Activated T-cell treated with anti-CD3 and anti-CD28 coated beads, Interleukin-2, amount 50 U/mL, for 4 hours (primary cell): ENCODE measurements at regions not wholly inside any gene's neighbourhood (a gene's known extent, or its start where the extent isn't known, plus 50 kb on each side); places are given as distances from the start of the nearest gene placed in this dataset.

ENCODE experiments used
- ATAC-seq, 2 donors: fragments of 200-7000 bp; cut with Tn5 transposase; one replicate each; pipeline ENCODE4 v1.10.0; 2021
- DNase-seq: peaks from one replicate; pipeline ENCODE4 v3.0.0-alpha.2; 2020
- H3K27me3 Mint-ChIP-seq: one replicate; pipeline ENCODE4 v1.8.0; 2021; ENCODE audit warnings: low read depth, mixed read lengths
- H3K36me3 Mint-ChIP-seq: one replicate; pipeline ENCODE4 v1.8.0; 2022; ENCODE audit warnings: mixed read lengths; ENCODE audit not compliant: insufficient read depth
- H3K4me1 Mint-ChIP-seq: one replicate; pipeline ENCODE4 v1.8.0; 2021; ENCODE audit warnings: low read depth, mixed read lengths
- H3K4me3 Mint-ChIP-seq: one replicate; pipeline ENCODE4 v1.8.0; 2021; ENCODE audit warnings: mild to moderate bottlenecking, moderate library complexity, mixed read lengths
- H3K9me3 Mint-ChIP-seq: one replicate; pipeline ENCODE4 v1.8.0; 2021; ENCODE audit warnings: mixed read lengths

- peaks cover 13% of the 10 kb centered on the region for H3K9me3 Mint-ChIP-seq
- no peaks in the 10 kb centered on the region for H3K36me3 Mint-ChIP-seq
- no peaks in the 10 kb centered on the region for H3K4me1 Mint-ChIP-seq
- DNase-seq, result no peak
- H3K4me3 Mint-ChIP-seq, result no peak overlapping the region
- no peaks in the 10 kb centered on the region for H3K27me3 Mint-ChIP-seq
- ATAC-seq, result no peak
Observed at GRCh38 chr1:79981481-79981880, 975.0 kb upstream of the ADGRL4 start.

- Mint-ChIP-seq H3K4me1 (no peaks in the 10 kb centered on the region), H3K4me3 (no peak overlapping the region), H3K27me3 (no peaks in the 10 kb centered on the region), H3K36me3 (no peaks in the 10 kb centered on the region), H3K9me3 (peaks cover 9% of the 10 kb centered on the region)
- no peak for DNase-seq
- no peak for ATAC-seq
Observed at GRCh38 chr1:79979346-79979745, 972.8 kb upstream of the ADGRL4 start.

GRCh38 chr1:79976287-79976686 is 969.8 kb upstream of the ADGRL4 start:
- Mint-ChIP-seq H3K36me3 (no peaks in the 10 kb centered on the region), H3K27me3 (no peaks in the 10 kb centered on the region), H3K4me3 (no peak overlapping the region), H3K9me3 (peaks cover 7% of the 10 kb centered on the region), H3K4me1 (no peaks in the 10 kb centered on the region)
- no peak for DNase-seq
- ATAC-seq, result no peak

GRCh38 chr1:79974659-79975058 is 968.1 kb upstream of the ADGRL4 start:
- Mint-ChIP-seq H3K36me3 (no peaks in the 10 kb centered on the region), H3K9me3 (peaks cover 7% of the 10 kb centered on the region), H3K4me1 (no peaks in the 10 kb centered on the region), H3K4me3 (no peak overlapping the region), H3K27me3 (no peaks in the 10 kb centered on the region)
- DNase-seq (no peak), ATAC-seq (no peak)

GRCh38 chr1:79969886-79970285 is 963.4 kb upstream of the ADGRL4 start:
- no peaks in the 10 kb centered on the region for H3K36me3 Mint-ChIP-seq
- ATAC-seq (no peak), DNase-seq (no peak)
- H3K27me3 Mint-ChIP-seq, result no peaks in the 10 kb centered on the region
- no peaks in the 10 kb centered on the region for H3K4me1 Mint-ChIP-seq
- peaks cover 9% of the 10 kb centered on the region for H3K9me3 Mint-ChIP-seq
- no peak overlapping the region for H3K4me3 Mint-ChIP-seq

GRCh38 chr1:79966438-79966837 is 959.9 kb upstream of the ADGRL4 start:
- Mint-ChIP-seq H3K36me3 (no peaks in the 10 kb centered on the region), H3K4me1 (no peaks in the 10 kb centered on the region), H3K9me3 (peaks cover 21% of the 10 kb centered on the region), H3K4me3 (no peak overlapping the region), H3K27me3 (no peaks in the 10 kb centered on the region)
- DNase-seq, result no peak
- no peak for ATAC-seq

GRCh38 chr1:79959635-79960034 is 953.1 kb upstream of the ADGRL4 start:
- ATAC-seq (no peak), DNase-seq (no peak)
- Mint-ChIP-seq H3K9me3 (peaks cover 31% of the 10 kb centered on the region), H3K4me1 (no peaks in the 10 kb centered on the region), H3K4me3 (no peak overlapping the region), H3K36me3 (no peaks in the 10 kb centered on the region), H3K27me3 (no peaks in the 10 kb centered on the region)

- no peak for DNase-seq
- Mint-ChIP-seq H3K9me3 (peaks cover 38% of the 10 kb centered on the region), H3K4me3 (no peak overlapping the region), H3K27me3 (no peaks in the 10 kb centered on the region), H3K36me3 (no peaks in the 10 kb centered on the region), H3K4me1 (no peaks in the 10 kb centered on the region)
- ATAC-seq, result no peak
Observed at GRCh38 chr1:79955966-79956365, 949.4 kb upstream of the ADGRL4 start.

GRCh38 chr1:79950511-79950910 is 944.0 kb upstream of the ADGRL4 start:
- DNase-seq, result no peak
- H3K4me3 Mint-ChIP-seq, result no peak overlapping the region
- no peak for ATAC-seq
- no peaks in the 10 kb centered on the region for H3K36me3 Mint-ChIP-seq
- H3K27me3 Mint-ChIP-seq, result no peaks in the 10 kb centered on the region
- H3K4me1 Mint-ChIP-seq, result no peaks in the 10 kb centered on the region
- peaks cover 28% of the 10 kb centered on the region for H3K9me3 Mint-ChIP-seq

GRCh38 chr1:79945391-79945790 is 938.9 kb upstream of the ADGRL4 start:
- H3K36me3 Mint-ChIP-seq, result no peaks in the 10 kb centered on the region
- no peaks in the 10 kb centered on the region for H3K27me3 Mint-ChIP-seq
- no peak for ATAC-seq
- H3K4me1 Mint-ChIP-seq, result no peaks in the 10 kb centered on the region
- no peak overlapping the region for H3K4me3 Mint-ChIP-seq
- peaks cover 7% of the 10 kb centered on the region for H3K9me3 Mint-ChIP-seq
- no peak for DNase-seq

GRCh38 chr1:79929356-79929755 is 922.8 kb upstream of the ADGRL4 start:
- no peaks in the 10 kb centered on the region for H3K4me1 Mint-ChIP-seq
- peaks cover 4% of the 10 kb centered on the region for H3K9me3 Mint-ChIP-seq
- DNase-seq (no peak), ATAC-seq (no peak)
- H3K4me3 Mint-ChIP-seq, result no peak overlapping the region
- no peaks in the 10 kb centered on the region for H3K36me3 Mint-ChIP-seq
- H3K27me3 Mint-ChIP-seq, result no peaks in the 10 kb centered on the region

- peaks cover 6% of the 10 kb centered on the region for H3K9me3 Mint-ChIP-seq
- H3K36me3 Mint-ChIP-seq, result no peaks in the 10 kb centered on the region
- H3K4me1 Mint-ChIP-seq, result no peaks in the 10 kb centered on the region
- DNase-seq (no peak), ATAC-seq (no peak)
- no peaks in the 10 kb centered on the region for H3K27me3 Mint-ChIP-seq
- no peak overlapping the region for H3K4me3 Mint-ChIP-seq
Observed at GRCh38 chr1:79928901-79929300, 922.4 kb upstream of the ADGRL4 start.

- ATAC-seq, result no peak
- H3K36me3 Mint-ChIP-seq, result no peaks in the 10 kb centered on the region
Observed at GRCh38 chr1:79920960-79921669, 914.6 kb upstream of the ADGRL4 start.

GRCh38 chr1:79914896-79915295 is 908.4 kb upstream of the ADGRL4 start:
- H3K27me3 Mint-ChIP-seq, result no peaks in the 10 kb centered on the region
- DNase-seq (no peak), ATAC-seq (no peak)

More at GRCh38 chr1:79920960-79921669, 914.6 kb upstream of the ADGRL4 start:
- no peaks in the 10 kb centered on the region for H3K4me1 Mint-ChIP-seq
- peaks cover 32% of the 10 kb centered on the region for H3K9me3 Mint-ChIP-seq
- no peak for DNase-seq
- no peaks in the 10 kb centered on the region for H3K27me3 Mint-ChIP-seq
- no peak overlapping the region for H3K4me3 Mint-ChIP-seq

GRCh38 chr1:79912813-79913212 is 906.3 kb upstream of the ADGRL4 start:
- no peak for ATAC-seq
- H3K9me3 Mint-ChIP-seq, result peaks cover 18% of the 10 kb centered on the region

More at GRCh38 chr1:79914896-79915295, 908.4 kb upstream of the ADGRL4 start:
- Mint-ChIP-seq H3K9me3 (peaks cover 23% of the 10 kb centered on the region), H3K36me3 (no peaks in the 10 kb centered on the region), H3K4me1 (no peaks in the 10 kb centered on the region), H3K4me3 (no peak overlapping the region)

More at GRCh38 chr1:79912813-79913212, 906.3 kb upstream of the ADGRL4 start:
- no peaks in the 10 kb centered on the region for H3K4me1 Mint-ChIP-seq
- no peak for DNase-seq
- no peaks in the 10 kb centered on the region for H3K36me3 Mint-ChIP-seq
- H3K27me3 Mint-ChIP-seq, result no peaks in the 10 kb centered on the region
- H3K4me3 Mint-ChIP-seq, result no peak overlapping the region
